ENCODE measurements at regions not wholly inside any gene's neighbourhood (a gene's known extent, or its start where the extent isn't known, plus 50 kb on each side); places are given as distances from the start of the nearest gene placed in this dataset.

- Mint-ChIP-seq H3K9me3 (peaks cover 0 to 7% (median 6%) of the 10 kb centered on the region in 7 donors), H3K36me3 (peaks cover 53% of the 10 kb centered on the region), H3K27ac (peak overlapping the region in 2 of 3 donors; percentile 51 to 88), H3K4me3 (peak overlapping the region in 3 of 4 donors; percentile 8 to 60 (median 47)), H3K27me3 (no peaks in the 10 kb centered on the region), H3K4me1 (peaks cover 32 to 68% (median 49%) of the 10 kb centered on the region in 4 donors)
- H3K4me1 ChIP-seq (ENCODE audit: control insufficient read depth, insufficient read depth, low read length, poor library complexity, severe bottlenecking), result peaks cover 12% of the 10 kb centered on the region
- peak overlapping the region; percentile 66 for H3K4me3 ChIP-seq (ENCODE audit: low read depth, low read length)
- DNase-seq, result no peak
- peaks cover 4% of the 10 kb centered on the region for H3K36me3 ChIP-seq (ENCODE audit: control insufficient read depth, insufficient read depth, low read length)
- peak overlapping the region; percentile 49 for H3K27ac ChIP-seq (ENCODE audit: insufficient read depth, low read length, poor library complexity, severe bottlenecking)
- H3K27me3 ChIP-seq (ENCODE audit: control insufficient read depth, insufficient read depth, low read length), result no peaks in the 10 kb centered on the region
- no peaks in the 10 kb centered on the region for H3K9me3 ChIP-seq (ENCODE audit: control insufficient read depth in 2 of 2, low read length in 2 of 2)
- no peak for ATAC-seq (ENCODE audit: low read depth in 2 of 2)
Measured at GRCh38 chr1:193472838-193473398, 286.5 kb upstream of the B3GALT2 start.

- H3K36me3 Mint-ChIP-seq, result peaks cover 53% of the 10 kb centered on the region
- H3K4me3 ChIP-seq (ENCODE audit: low read depth, low read length), result peak overlapping the region; percentile 66
Measured at GRCh38 chr1:193472430-193472829, 286.0 kb upstream of the B3GALT2 start.

GRCh38 chr1:193471981-193472380, 285.6 kb upstream of the B3GALT2 start:
- peaks cover 0 to 7% (median 6%) of the 10 kb centered on the region in 7 donors for H3K9me3 Mint-ChIP-seq
- peaks cover 28 to 58% (median 43%) of the 10 kb centered on the region in 4 donors for H3K4me1 Mint-ChIP-seq
- peak overlapping the region; percentile 66 for H3K4me3 ChIP-seq (ENCODE audit: low read depth, low read length)
- ATAC-seq (ENCODE audit: low read depth in 2 of 2), result peak in 1 of 2 donors; percentile 45
- H3K9me3 ChIP-seq (ENCODE audit: control insufficient read depth in 2 of 2, low read length in 2 of 2), result no peaks in the 10 kb centered on the region
- H3K27ac ChIP-seq (ENCODE audit: insufficient read depth, low read length, poor library complexity, severe bottlenecking), result peak overlapping the region; percentile 49
- no peak for DNase-seq
- H3K4me3 Mint-ChIP-seq, result peak overlapping the region in 2 of 4 donors; percentile 47 to 56
- H3K4me1 ChIP-seq (ENCODE audit: control insufficient read depth, insufficient read depth, low read length, poor library complexity, severe bottlenecking), result peaks cover 7% of the 10 kb centered on the region
- no peaks in the 10 kb centered on the region for H3K27me3 ChIP-seq (ENCODE audit: control insufficient read depth, insufficient read depth, low read length)
- peaks cover 53% of the 10 kb centered on the region for H3K36me3 Mint-ChIP-seq
- peaks cover 4% of the 10 kb centered on the region for H3K36me3 ChIP-seq (ENCODE audit: control insufficient read depth, insufficient read depth, low read length)
- no peaks in the 10 kb centered on the region for H3K27me3 Mint-ChIP-seq
- peak overlapping the region in 2 of 3 donors; percentile 51 to 88 for H3K27ac Mint-ChIP-seq

More at GRCh38 chr1:193472430-193472829, 286.0 kb upstream of the B3GALT2 start:
- no peaks in the 10 kb centered on the region for H3K9me3 ChIP-seq (ENCODE audit: control insufficient read depth in 2 of 2, low read length in 2 of 2)
- Mint-ChIP-seq H3K27me3 (no peaks in the 10 kb centered on the region), H3K4me3 (peak overlapping the region in 2 of 4 donors; percentile 47 to 56), H3K4me1 (peaks cover 28 to 63% (median 45%) of the 10 kb centered on the region in 4 donors), H3K27ac (peak overlapping the region in 2 of 3 donors; percentile 51 to 88), H3K9me3 (peaks cover 0 to 7% (median 6%) of the 10 kb centered on the region in 7 donors)
- peak overlapping the region; percentile 49 for H3K27ac ChIP-seq (ENCODE audit: insufficient read depth, low read length, poor library complexity, severe bottlenecking)
- peak in 1 of 2 donors; percentile 36 for ATAC-seq (ENCODE audit: low read depth in 2 of 2)
- H3K4me1 ChIP-seq (ENCODE audit: control insufficient read depth, insufficient read depth, low read length, poor library complexity, severe bottlenecking), result peaks cover 7% of the 10 kb centered on the region
- DNase-seq, result no peak
- no peaks in the 10 kb centered on the region for H3K27me3 ChIP-seq (ENCODE audit: control insufficient read depth, insufficient read depth, low read length)
- peaks cover 4% of the 10 kb centered on the region for H3K36me3 ChIP-seq (ENCODE audit: control insufficient read depth, insufficient read depth, low read length)

- H3K9me3 ChIP-seq (ENCODE audit: control insufficient read depth in 2 of 2, low read length in 2 of 2), result no peaks in the 10 kb centered on the region
- no peaks in the 10 kb centered on the region for H3K27me3 ChIP-seq (ENCODE audit: control insufficient read depth, insufficient read depth, low read length)
- peaks cover 61% of the 10 kb centered on the region for H3K4me1 ChIP-seq (ENCODE audit: control insufficient read depth, insufficient read depth, low read length, poor library complexity, severe bottlenecking)
- Mint-ChIP-seq H3K4me3 (peak overlapping the region; percentile 63 to 86 (median 82)), H3K36me3 (peaks cover 9% of the 10 kb centered on the region), H3K9me3 (no peaks in the 10 kb centered on the region), H3K27me3 (no peaks in the 10 kb centered on the region), H3K27ac (peak overlapping the region; percentile 47 to 94 (median 88)), H3K4me1 (peaks cover 39 to 62% (median 51%) of the 10 kb centered on the region in 4 donors)
- no peaks in the 10 kb centered on the region for H3K36me3 ChIP-seq (ENCODE audit: control insufficient read depth, insufficient read depth, low read length)
- ATAC-seq (ENCODE audit: low read depth in 2 of 2) (no peak), DNase-seq (no peak)
- peak overlapping the region; percentile 92 for H3K27ac ChIP-seq (ENCODE audit: insufficient read depth, low read length, poor library complexity, severe bottlenecking)
- H3K4me3 ChIP-seq (ENCODE audit: low read depth, low read length), result peak overlapping the region; percentile 89
Measured at GRCh38 chr1:193463326-193463932, 277.0 kb upstream of the B3GALT2 start.

GRCh38 chr1:193462629-193463320, 276.4 kb upstream of the B3GALT2 start:
- Mint-ChIP-seq H3K36me3 (peaks cover 5% of the 10 kb centered on the region), H3K9me3 (no peaks in the 10 kb centered on the region), H3K27ac (peak overlapping the region; percentile 47 to 94 (median 88)), H3K4me3 (peak overlapping the region; percentile 63 to 86 (median 82)), H3K27me3 (no peaks in the 10 kb centered on the region), H3K4me1 (peaks cover 39 to 65% (median 51%) of the 10 kb centered on the region in 4 donors)
- Histone ChIP-seq H3K9me3 (ENCODE audit: control insufficient read depth in 2 of 2, low read length in 2 of 2) (no peaks in the 10 kb centered on the region), H3K4me1 (ENCODE audit: control insufficient read depth, insufficient read depth, low read length, poor library complexity, severe bottlenecking) (peaks cover 68% of the 10 kb centered on the region), H3K27ac (ENCODE audit: insufficient read depth, low read length, poor library complexity, severe bottlenecking) (peak overlapping the region; percentile 92), H3K27me3 (ENCODE audit: control insufficient read depth, insufficient read depth, low read length) (no peaks in the 10 kb centered on the region), H3K36me3 (ENCODE audit: control insufficient read depth, insufficient read depth, low read length) (no peaks in the 10 kb centered on the region), H3K4me3 (ENCODE audit: low read depth, low read length) (peak overlapping the region; percentile 89)
- peak; percentile 45 to 49 for ATAC-seq (ENCODE audit: low read depth in 2 of 2)
- peak in 2 of 3 donors; percentile 32 to 59 for DNase-seq

GRCh38 chr1:193458628-193459027, 272.2 kb upstream of the B3GALT2 start:
- H3K4me1 Mint-ChIP-seq, result peaks cover 31 to 51% (median 45%) of the 10 kb centered on the region in 4 donors
- Histone ChIP-seq H3K27ac (ENCODE audit: insufficient read depth, low read length, poor library complexity, severe bottlenecking) (peak overlapping the region; percentile 92), H3K9me3 (ENCODE audit: control insufficient read depth in 2 of 2, low read length in 2 of 2) (no peaks in the 10 kb centered on the region), H3K4me3 (ENCODE audit: low read depth, low read length) (peak overlapping the region; percentile 89), H3K36me3 (ENCODE audit: control insufficient read depth, insufficient read depth, low read length) (no peaks in the 10 kb centered on the region), H3K4me1 (ENCODE audit: control insufficient read depth, insufficient read depth, low read length, poor library complexity, severe bottlenecking) (peaks cover 70% of the 10 kb centered on the region), H3K27me3 (ENCODE audit: control insufficient read depth, insufficient read depth, low read length) (no peaks in the 10 kb centered on the region)
- no peaks in the 10 kb centered on the region for H3K27me3 Mint-ChIP-seq
- no peaks in the 10 kb centered on the region for H3K9me3 Mint-ChIP-seq
- H3K36me3 Mint-ChIP-seq, result peaks cover 5% of the 10 kb centered on the region
- H3K4me3 Mint-ChIP-seq, result no peak overlapping the region
- H3K27ac Mint-ChIP-seq, result no peak overlapping the region
- DNase-seq (peak; percentile 25 to 81 (median 56)), ATAC-seq (ENCODE audit: low read depth in 2 of 2) (peak; percentile 49 to 52)

- Mint-ChIP-seq H3K4me3 (no peak overlapping the region), H3K9me3 (no peaks in the 10 kb centered on the region), H3K27ac (no peak overlapping the region), H3K36me3 (peaks cover 5% of the 10 kb centered on the region), H3K27me3 (no peaks in the 10 kb centered on the region), H3K4me1 (peaks cover 22 to 41% (median 37%) of the 10 kb centered on the region in 4 donors)
- no peaks in the 10 kb centered on the region for H3K9me3 ChIP-seq (ENCODE audit: control insufficient read depth in 2 of 2, low read length in 2 of 2)
- H3K36me3 ChIP-seq (ENCODE audit: control insufficient read depth, insufficient read depth, low read length), result no peaks in the 10 kb centered on the region
- H3K4me3 ChIP-seq (ENCODE audit: low read depth, low read length), result peak overlapping the region; percentile 89
- DNase-seq, result peak; percentile 41 to 81 (median 74)
- peaks cover 60% of the 10 kb centered on the region for H3K4me1 ChIP-seq (ENCODE audit: control insufficient read depth, insufficient read depth, low read length, poor library complexity, severe bottlenecking)
- H3K27ac ChIP-seq (ENCODE audit: insufficient read depth, low read length, poor library complexity, severe bottlenecking), result peak overlapping the region; percentile 92
- peak; percentile 63 to 65 for ATAC-seq (ENCODE audit: low read depth in 2 of 2)
- H3K27me3 ChIP-seq (ENCODE audit: control insufficient read depth, insufficient read depth, low read length), result no peaks in the 10 kb centered on the region
Measured at GRCh38 chr1:193457676-193458075, 271.3 kb upstream of the B3GALT2 start.

Data from CD4-positive, CD25-positive, alpha-beta regulatory T cell (primary cell).